ENCODE measurements at regions not wholly inside any gene's neighbourhood (a gene's known extent, or its start where the extent isn't known, plus 50 kb on each side); places are given as distances from the start of the nearest gene placed in this dataset.

GRCh38 chr5:168014433-168015123 lies 276.9 kb upstream of the WWC1 start:
- FAIRE-seq, result no peak

More at GRCh38 chr5:168014433-168015123, 276.9 kb upstream of the WWC1 start:
- no peaks in the 10 kb centered on the region for H3K79me2 ChIP-seq (ENCODE audit: control insufficient read depth, insufficient read depth, low read length)
- H2AFZ ChIP-seq (ENCODE audit: low read depth, low read length), result no peak overlapping the region
- ChIA-PET CTCF (no interaction called here), POLR2A (no interaction called here)
- H3K27ac ChIP-seq (ENCODE audit: insufficient read depth, low read depth, low read length), result no peak overlapping the region
- H3K4me1 ChIP-seq (ENCODE audit: control insufficient read depth, extremely low read depth, insufficient read depth, low read length), result no peaks in the 10 kb centered on the region
- H3K36me3 ChIP-seq (ENCODE audit: control insufficient read depth in 2 of 2, extremely low read depth in 1 of 2, insufficient read depth in 2 of 2, low read length in 2 of 2), result no peaks in the 10 kb centered on the region
- DNase-seq (ENCODE audit: low read depth, low spot score), result no peak
- no TSS peak for BruUV-seq (replicated peaks)
- H3K27me3 ChIP-seq (ENCODE audit: control insufficient read depth in 2 of 2, insufficient read depth in 2 of 2, low read length in 2 of 2), result no peaks in the 10 kb centered on the region
- H3K9me1 ChIP-seq (replicated peaks; ENCODE audit: control insufficient read depth, extremely low read depth, insufficient read depth, low read length), result no peaks in the 10 kb centered on the region
- H3K9ac ChIP-seq (replicated peaks; ENCODE audit: extremely low read depth, insufficient read depth, low read length), result no peak overlapping the region
- intact Hi-C loops (cut with micrococcal nuclease) (no loop called here), dilution Hi-C loops (cut with MboI; ENCODE audit: extremely low pct_ligation_motif_present, low sequenced_read_pairs) (no loop called here)
- no peak for TF ChIP-seq POLR2AphosphoS5 (IDR thresholded peaks at IDR 0.05; ENCODE audit: insufficient read depth, low read depth, low read length)
- TF ChIP-seq MYC (IDR thresholded peaks at IDR 0.05; ENCODE audit: low read depth, low read length), result no peak
- TF ChIP-seq POLR2A (IDR thresholded peaks at IDR 0.05; ENCODE audit: low read depth, low read length), result no peak
- TF ChIP-seq EZH2 (IDR thresholded peaks at IDR 0.05; ENCODE audit: borderline replicate concordance, low read depth, low read length, severe bottlenecking), result no peak
- TF ChIP-seq JUN (IDR thresholded peaks at IDR 0.05; ENCODE audit: borderline replicate concordance, insufficient read depth, insufficient read length, low read depth), result no peak
- TF ChIP-seq MAX (IDR thresholded peaks at IDR 0.05; ENCODE audit: insufficient read depth, insufficient read length), result no peak
- TF ChIP-seq FOS (IDR thresholded peaks at IDR 0.05; ENCODE audit: borderline replicate concordance, insufficient read depth, low read length), result no peak
- TF ChIP-seq CTCF (IDR thresholded peaks at IDR 0.05; ENCODE audit: extremely low read depth in 1 of 2, insufficient read depth in 1 of 2, low read depth in 1 of 2, low read length in 2 of 2), result no peak
- no peak for TF ChIP-seq GATA2 (IDR thresholded peaks at IDR 0.05; ENCODE audit: insufficient read depth, insufficient read length, low read depth, low read length)
- H3K9me3 ChIP-seq (replicated peaks; ENCODE audit: control insufficient read depth, insufficient read depth, low read length), result peaks cover 2% of the 10 kb centered on the region
- H3K4me3 ChIP-seq (replicated peaks in 1 of 3; ENCODE audit: insufficient read depth in 1 of 3, low read depth in 1 of 3, low read length in 3 of 3), result no peak overlapping the region
- H3K4me2 ChIP-seq (ENCODE audit: insufficient read depth, low read length), result no peak overlapping the region
- no peaks in the 10 kb centered on the region for H4K20me1 ChIP-seq (replicated peaks; ENCODE audit: control insufficient read depth, extremely low read depth, insufficient read depth, low read length)

Data from endothelial cell of umbilical vein (primary cell).